HG02571 (cell line): ENCODE measurements at regions not wholly inside any gene's neighbourhood (a gene's known extent, or its start where the extent isn't known, plus 50 kb on each side); places are given as distances from the start of the nearest gene placed in this dataset.

ENCODE experiments used
- ATAC-seq: cut with Tn5 transposase; IDR thresholded peaks from one replicate; pipeline ENCODE4 v1.9.1; 2021; ENCODE audit warnings: mild to moderate bottlenecking, moderate library complexity; ENCODE audit not compliant: unreplicated experiment

DNA sequence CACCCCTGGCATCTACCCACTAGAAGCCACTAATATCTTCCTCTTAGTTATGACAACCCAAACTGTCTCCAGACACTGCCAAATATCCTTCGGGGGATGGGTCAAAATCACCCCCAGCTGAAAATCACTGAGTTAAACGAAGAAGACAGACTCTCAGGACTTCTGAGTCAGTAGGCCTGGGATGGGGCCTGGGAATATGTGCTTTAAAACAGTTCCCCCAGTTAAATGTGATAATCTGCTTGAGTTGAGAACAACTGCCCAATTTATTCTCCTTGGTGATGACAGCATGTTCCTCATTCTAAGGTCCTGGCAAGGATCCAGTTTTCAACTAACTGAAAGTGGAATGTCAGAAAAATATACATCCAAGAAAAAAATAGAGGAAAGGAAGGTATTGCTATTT lies 52.4 kb downstream of the CBLL2 start:
- ATAC-seq, result no peak

DNA sequence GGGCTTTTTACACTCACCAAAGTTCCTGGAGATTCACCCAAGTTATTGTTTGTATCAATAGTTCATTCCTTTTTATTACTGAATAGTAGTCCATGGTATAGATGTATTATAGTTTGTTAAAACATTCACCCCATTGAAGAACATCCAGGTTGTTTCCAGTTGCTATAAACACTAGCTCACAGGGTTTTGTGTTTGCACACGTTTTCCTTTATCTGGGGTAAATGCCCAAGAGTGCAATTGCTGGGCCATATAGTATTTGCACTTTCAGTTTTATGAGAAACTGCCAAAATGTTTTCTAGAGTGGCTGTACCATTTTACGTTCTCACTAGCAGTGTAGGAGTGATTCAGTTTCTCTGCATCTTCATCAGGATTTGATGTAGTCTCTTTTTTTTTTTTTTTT lies 57.1 kb downstream of the CBLL2 start:
- ATAC-seq, result no peak

DNA sequence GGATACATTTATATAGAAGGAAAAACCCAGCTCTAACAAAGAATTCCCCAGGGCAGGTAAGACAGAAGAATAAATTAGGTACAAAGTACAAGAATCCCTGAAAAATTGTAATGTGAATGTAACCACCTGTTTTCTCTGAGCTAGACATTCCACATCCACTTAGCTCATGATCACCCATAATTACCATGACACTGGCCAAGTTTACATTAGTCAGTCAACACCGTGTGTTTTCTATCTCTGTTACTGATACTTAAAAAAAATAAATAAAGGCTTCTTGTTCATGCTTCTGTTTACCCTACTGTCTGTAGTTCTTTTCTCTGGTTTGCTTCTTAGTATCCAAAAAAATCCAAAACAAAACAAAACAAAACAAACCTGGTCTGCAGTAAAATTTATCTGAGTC lies 66.0 kb downstream of the CBLL2 start:
- no peak for ATAC-seq

DNA sequence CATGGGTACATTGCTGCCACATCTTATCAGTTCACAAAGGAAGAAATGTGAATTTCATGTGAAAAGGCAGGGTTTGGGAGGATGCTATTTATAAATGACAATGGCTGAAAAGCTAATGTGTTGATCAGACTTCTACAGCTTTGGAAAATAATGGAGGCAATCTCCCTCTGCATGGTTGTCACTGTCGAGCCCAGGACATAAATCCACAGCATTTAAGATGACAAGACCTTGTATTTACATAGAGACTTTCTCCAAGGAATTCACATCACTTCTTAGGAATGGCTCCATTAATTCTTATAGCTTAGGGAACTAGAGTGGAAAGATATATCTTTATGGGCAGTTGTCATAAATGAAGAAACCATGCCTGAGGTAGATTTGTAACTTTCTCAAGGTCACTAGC lies 66.7 kb downstream of the CBLL2 start:
- ATAC-seq, result no peak

DNA sequence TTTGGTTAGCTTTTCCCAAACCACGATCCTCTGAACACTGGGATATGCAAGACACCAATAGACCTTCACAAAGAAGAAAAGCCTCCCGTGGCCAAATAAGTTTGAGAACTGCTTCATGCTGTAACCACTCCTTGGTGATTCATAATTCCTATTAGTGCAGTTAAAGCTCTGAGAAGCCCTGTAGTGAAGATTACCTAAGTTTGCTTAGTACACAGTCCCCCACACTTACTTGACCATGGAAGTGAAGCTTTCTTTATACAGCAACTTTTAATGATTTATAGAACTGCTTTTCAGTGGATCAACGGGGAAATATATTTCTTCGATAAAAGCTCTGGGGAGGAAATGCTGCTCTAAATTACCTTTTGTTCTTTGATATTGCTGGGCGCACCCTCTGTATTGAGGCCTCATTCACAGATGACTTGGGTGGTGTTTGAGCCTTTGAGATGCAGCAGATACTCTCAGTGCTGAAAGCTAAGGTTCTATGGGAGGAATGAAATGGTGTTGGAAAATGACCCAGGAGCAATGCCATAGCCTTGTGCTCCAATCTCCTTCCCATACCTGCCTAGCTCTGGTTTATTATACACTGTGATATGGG lies 67.4 kb downstream of the CBLL2 start:
- no peak for ATAC-seq

DNA sequence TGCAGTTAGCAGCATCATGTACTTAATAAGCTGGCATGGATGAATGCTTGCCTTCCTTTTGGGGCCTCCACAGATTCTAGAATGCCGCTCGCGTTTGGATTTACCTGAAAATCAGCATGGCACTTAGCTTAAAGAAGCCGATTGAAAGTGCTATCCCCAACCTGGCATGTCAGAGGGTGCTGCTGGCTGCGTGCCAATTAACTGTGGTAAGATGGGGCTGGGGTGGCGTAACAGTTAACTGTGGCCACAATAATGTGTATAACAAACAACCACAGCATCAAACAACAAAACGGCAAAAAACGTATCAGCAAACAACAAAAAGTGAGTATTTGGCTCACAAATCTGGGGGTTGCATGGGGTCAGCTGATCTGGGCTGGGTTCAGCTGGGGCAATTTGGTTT lies 70.5 kb downstream of the CBLL2 start:
- ATAC-seq, result no peak

DNA sequence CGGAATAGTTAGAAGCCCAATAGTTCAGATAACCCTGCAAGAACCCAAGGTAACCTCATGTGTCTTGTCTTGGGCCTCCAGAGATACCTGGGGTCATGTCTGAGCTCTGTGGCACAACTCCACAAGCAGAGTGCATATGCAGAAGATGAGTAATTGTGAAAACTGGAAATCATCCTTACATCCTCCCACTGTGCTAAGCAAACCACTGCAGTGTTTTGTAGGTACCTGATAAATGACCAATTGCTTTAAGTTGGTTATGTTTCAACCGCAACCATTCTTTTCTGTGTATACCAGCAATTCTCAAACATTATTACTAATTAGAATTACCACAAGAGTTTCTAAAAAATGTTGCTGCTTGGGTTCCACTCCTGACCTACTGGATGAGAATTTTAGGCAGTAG lies 73.2 kb downstream of the CBLL2 start:
- ATAC-seq, result no peak

DNA sequence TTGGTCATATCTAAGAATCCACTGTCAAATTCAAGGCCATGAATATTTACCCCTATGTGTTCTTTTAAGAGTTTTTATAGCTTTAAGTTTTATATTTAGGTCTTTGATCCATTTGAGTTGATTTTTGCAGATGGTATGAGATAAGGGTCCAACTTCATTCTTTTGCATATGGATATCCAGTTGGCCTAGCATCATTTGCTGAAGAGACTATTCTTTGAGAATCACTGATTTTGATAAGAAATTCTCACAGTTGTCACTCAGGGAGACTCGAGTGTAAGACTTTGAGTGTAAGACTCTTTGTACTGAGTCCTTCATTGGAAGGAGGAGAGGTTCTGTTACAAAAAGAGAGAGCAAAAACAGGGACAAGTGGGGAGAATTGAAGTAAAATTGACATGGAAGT lies 74.8 kb downstream of the CBLL2 start:
- ATAC-seq, result no peak

DNA sequence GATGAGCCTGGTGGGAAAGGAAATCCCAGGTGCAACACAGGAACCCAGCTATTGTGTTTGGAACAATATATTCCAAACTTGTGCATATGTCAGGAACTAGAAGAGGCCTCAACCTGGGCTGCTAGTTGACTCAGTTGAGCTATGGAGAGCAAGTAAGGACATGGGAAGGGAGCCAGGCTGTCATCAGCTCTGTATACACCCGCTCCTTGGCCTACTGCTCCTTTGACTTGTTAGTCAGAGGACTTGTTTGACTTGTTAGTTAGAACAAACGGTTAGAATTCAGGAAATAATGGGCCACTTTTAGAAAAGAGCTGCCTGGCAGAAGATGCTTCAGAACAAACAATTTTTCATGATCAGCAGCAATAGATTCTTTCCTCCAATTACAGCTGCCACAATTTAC lies 76.4 kb downstream of the CBLL2 start:
- no peak for ATAC-seq

DNA sequence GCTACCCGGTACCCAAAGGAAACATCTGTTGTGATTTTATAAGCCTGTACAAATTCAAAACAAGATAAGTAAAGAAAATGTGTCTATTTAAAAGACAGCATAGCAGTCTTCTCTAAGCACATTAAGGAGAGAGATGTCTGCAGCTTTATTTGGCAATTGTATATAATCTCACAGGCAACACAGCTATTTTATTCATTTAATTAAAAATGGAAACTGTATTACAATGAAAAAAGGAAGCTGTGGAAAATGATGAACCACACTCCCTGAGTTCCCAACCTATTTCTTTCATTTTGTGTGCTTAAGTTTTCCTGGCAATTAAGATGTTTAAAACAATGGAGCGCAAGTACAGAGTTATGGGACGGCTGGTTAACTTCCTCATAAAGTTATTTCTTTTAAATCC lies 78.4 kb downstream of the CBLL2 start:
- no peak for ATAC-seq

DNA sequence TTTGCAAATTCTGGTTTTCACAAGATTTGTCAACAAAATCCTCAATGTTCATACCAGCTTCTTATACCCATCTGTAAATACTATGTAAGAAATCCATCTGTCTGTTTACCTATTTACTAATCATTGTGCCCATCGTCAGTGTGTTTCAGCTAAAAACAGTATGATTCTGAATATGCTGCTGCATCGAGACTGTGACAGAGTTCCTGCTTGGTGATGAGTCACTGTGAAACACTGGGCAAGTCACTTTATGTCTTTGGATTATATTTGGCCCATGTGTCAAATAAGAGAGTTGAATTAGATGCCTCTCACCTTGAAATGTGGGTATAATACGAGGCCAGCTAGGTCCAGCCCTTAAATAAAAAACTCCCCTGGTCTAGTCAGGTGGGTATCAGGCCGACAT lies 79.3 kb downstream of the CBLL2 start:
- no peak for ATAC-seq

DNA sequence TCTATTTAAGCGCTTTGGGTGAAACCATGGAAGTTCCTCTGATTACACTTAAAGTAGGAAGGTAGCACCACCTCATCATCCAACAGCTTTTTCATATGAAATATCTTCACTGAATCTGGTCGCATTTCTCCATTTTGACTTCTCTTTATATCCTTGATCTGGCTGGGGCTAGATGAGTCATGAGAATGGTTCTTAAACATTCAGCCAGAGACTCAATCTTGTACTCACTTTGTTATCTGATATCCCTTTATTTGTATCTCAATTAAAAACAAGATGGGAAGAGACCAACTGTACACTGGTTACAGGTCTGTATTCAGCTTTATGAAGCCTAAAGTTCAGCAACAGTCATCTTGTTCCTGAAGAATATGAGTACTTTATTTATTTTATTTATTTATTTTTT lies 84.9 kb downstream of the CBLL2 start:
- ATAC-seq, result no peak

DNA sequence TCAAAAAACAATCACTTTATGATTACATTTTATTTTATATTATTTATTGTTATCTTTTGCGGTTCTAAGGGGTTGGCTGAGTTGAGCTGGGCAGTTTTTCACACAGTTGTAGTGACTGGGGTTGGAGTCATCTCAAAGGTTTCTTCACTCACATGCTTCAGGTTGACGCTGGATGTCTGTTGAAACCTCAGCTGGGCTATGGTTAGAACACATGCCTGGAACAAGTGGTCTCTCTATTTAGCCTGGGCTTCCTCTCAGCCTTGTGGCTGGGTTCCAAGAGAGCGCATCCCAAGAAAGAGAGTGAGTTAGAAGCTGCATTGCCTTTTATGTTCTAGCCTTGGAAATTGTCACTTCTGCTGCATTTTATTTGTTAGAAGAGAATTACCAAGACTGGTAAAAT lies 87.4 kb downstream of the CBLL2 start:
- ATAC-seq, result no peak

DNA sequence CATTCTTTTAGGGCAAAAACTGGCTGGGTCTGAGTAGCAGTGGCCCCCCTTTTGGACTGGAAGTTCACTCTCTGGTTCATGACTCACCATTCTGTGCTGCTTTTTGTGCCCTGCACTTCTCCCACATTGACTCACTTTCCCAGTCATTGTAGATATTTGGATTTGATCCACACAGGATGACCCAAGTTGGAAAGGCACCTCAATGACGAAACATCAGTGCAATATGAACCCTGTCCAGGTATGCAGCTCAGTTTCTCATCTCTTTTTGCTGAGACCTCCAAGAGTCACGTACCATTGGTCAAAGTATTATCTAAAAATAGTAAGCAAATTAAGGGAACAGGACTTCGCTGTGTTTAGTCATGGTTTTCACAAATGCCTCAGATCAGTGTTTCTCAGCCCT lies 92.7 kb downstream of the CBLL2 start:
- no peak for ATAC-seq

DNA sequence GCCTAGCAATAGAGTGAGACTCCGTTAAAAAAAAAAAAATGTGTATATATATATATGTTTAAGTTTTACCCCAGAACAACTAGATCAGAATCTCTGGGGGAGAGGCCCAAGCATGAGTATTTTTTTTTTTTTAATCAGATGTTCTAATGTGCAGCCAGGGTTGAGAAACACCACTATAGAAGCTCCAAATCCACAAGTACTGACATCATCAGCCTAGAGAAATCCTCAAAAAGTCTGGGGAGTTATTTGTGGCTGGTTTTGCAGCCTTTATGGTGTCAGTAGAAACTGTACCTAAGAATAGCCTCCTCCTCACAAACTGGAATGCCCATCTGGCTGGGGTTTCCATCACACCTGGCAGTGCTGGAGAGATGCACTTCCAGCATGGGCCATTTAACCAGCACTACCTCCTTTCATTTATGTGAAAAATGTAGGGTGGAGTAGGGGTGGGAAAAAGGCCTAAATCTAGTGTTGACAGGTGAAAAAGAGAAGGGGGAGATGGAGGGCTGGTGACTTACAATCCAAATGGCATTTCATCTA lies 93.5 kb downstream of the CBLL2 start:
- ATAC-seq, result no peak

DNA sequence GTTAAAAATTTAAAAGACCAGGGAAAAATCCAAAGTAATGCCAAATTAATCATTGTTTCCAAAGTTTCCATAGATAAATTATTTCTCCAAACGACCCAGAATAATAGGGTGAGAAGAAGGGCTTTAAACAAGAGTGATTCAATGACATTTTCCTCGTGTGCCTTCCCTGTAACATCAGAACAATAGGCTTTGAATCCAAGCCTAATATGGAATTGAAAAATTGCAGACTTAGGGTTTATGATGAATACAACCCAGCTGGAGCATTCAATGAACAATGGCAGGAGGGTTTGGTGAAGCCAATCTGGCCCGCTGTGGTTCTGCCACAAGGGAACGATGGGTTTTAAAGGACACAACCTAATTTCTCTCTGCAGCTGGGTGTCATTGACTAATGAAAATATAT lies 94.2 kb downstream of the CBLL2 start:
- ATAC-seq, result no peak

DNA sequence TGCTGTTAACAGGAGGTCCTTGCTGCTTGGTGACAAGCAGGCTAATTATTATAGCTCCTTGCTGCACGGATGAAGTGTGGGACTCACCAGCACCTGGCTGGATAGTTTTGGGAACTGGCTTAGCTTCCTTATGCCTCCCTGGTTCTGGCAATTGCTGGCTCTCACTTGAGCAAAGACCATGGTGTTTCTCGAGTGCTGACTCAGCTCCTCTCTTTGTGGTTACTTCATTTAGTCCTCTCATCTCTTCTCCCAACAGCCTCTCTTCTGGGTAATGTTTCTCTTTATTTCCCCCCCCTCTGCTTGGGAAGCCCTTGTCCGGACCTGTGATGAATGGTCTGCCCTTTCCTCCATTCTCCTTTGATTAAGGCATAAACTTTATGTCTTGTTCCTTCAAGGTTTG lies 100.4 kb downstream of the CBLL2 start:
- ATAC-seq, result no peak

DNA sequence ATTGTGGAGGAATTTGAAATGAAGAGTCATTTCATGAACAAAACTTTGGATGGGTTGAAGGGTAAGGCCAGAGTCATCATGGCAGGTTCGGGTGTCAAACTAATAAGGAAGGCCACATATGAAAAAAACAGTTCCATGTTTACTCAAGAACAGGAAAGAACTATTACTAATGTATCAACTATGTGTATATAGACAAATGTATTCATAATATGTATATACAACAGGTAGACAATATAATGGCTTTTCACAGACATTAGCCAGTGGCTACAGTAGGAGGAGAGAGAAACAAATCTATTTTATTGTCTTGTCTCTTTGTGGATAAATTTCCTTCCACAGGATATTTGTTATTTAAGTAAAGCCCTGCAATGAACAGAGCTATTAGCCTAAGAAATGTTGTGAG lies 101.1 kb downstream of the CBLL2 start:
- ATAC-seq, result no peak

DNA sequence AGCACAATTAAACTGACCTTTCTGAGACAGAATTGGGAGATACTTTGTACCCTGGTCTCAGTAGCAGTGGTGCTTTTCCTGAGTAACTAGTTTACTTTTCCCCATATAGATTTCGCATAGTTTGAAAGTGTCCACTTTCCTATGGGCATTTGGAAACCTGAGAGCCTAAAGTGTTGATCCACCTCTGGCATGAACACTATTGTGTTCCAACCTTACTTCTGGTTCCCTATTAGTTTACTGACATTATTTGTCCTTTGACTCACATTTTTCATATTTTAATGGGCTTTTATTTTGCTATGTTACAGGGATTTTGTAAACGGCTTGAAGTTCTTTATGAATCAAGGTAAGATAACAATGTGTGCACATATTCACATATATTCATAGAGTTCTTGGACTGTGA lies 103.7 kb downstream of the CBLL2 start:
- no peak for ATAC-seq

DNA sequence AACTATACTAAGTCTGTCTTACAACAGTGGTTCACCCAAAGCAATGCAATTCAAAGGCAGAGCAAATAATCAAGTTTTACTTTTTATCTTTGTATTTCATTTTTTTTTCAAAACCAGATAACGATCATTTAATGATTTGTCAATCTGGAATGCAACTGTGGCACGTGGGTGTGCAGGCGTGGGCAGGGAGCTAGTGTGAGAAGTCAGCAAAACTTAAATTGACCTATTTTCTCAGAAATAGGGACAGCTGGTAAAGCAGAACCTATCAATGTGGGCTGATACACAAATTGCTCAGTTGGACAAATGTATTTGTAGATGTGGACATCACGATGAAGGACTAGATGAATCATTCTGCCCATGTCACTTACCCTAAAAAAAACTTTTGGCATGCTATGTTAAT lies 105.6 kb downstream of the CBLL2 start:
- ATAC-seq, result no peak

DNA sequence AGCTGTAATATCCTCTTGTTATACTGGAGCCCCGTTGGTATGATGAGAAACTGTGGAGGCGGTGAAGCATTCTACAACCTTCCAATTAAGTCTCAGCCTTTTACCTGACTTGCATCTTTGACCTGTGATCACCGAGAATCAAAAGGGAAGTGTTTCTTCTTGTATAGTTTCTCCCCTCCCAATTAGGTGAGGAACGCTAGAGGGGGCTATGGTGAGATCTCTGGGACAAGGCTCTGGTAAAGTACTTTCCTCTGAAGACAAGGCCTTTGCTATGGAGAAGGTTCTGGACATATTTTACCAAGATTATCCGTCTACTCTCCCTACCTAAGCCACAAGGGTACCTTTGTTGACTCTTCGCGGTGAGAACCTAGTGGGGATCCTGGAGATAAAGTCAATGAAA lies 111.3 kb downstream of the CBLL2 start:
- ATAC-seq, result no peak

DNA sequence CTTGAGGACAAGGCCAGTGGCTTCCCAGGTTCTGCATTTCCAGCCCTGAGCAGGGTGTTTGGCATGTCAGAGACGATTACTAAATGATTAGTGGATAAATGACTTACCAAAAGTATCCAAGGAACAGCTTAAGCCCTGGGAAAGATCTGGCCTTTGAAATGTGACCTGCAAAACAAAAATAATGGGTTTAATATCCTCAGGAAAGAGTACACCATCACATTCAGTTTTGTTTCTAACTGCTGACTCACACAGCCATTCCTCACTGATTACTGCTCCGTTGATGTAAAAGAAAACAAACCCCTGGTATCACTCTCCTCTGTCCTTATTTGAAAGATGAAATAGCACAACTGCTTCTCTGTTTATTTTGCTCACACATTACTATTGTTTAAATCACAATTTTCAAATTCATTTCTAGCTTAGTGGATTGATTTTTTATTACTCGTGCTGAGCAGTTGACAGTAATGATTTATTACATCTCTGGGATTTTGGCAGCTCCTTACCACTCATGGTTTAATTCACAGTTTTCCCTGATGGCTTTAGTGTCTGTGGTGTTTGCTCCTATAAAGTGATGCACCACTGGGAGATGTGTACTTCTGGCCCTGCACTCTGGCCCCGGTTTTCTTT lies 117.0 kb downstream of the CBLL2 start:
- no peak for ATAC-seq
